IMR-90 (cell line): ENCODE measurements at regions not wholly inside any gene's neighbourhood (a gene's known extent, or its start where the extent isn't known, plus 50 kb on each side); places are given as distances from the start of the nearest gene placed in this dataset.

ENCODE experiments used
- ATAC-seq: fragments of 200-7000 bp; cut with Tn5 transposase; 2 replicates; pipeline ENCODE4 v1.9.1; 2020; ENCODE audit warnings: low read depth, mild to moderate bottlenecking, moderate library complexity
- BruUV-seq: library from RNA; stranded (reverse); fragments of 400-500 nt; replicated peaks from 2 replicates; lab custom pipeline; 2021; lab: Mats Ljungman, UMichigan
- CTCF ChIA-PET: fragments of 300-600 bp; formaldehyde crosslinking; extraction: SDS; loops from one replicate; lab custom pipeline; 2021; ENCODE audit warnings: antibody characterized with exemption; lab: Yijun Ruan, JAX
- POLR2A ChIA-PET: fragments of 300-600 bp; sonication (Branson Sonifier 250); formaldehyde crosslinking; loops from one replicate; lab custom pipeline; 2022; ENCODE audit warnings: antibody characterized with exemption; ENCODE audit not compliant: unreplicated experiment; lab: Charles Lee
- DNase-seq: peaks from one replicate; pipeline ENCODE4 v3.0.0; 2013
- H2AFZ ChIP-seq: replicated peaks from 2 replicates; pipeline ENCODE3; 2013; ENCODE audit warnings: low read length, mild to moderate bottlenecking; ENCODE audit not compliant: poor library complexity
- H2AK5ac ChIP-seq: 2 replicates; pipeline ENCODE4 v1.6.1; 2013; ENCODE audit warnings: low read depth, low read length, inconsistent platforms
- H2AK9ac ChIP-seq: replicated peaks from 2 replicates; pipeline ENCODE3; 2013; ENCODE audit warnings: mild to moderate bottlenecking, low read depth, low read length, moderate library complexity; ENCODE audit not compliant: poor library complexity
- H2BK120ac ChIP-seq: 2 replicates; pipeline ENCODE4 v1.6.1; 2013; ENCODE audit warnings: low read depth, low read length, inconsistent platforms
- H2BK15ac ChIP-seq: 3 replicates; pipeline ENCODE4 v1.6.1; 2013; ENCODE audit warnings: low read depth, low read length, inconsistent platforms
- H2BK20ac ChIP-seq: 2 replicates; pipeline ENCODE4 v1.6.1; 2013; ENCODE audit warnings: low read depth, mild to moderate bottlenecking, inconsistent platforms, low read length, moderate library complexity
- H2BK5ac ChIP-seq: 2 replicates; pipeline ENCODE4 v1.6.1; 2013; ENCODE audit warnings: mild to moderate bottlenecking, low read depth, low read length, inconsistent platforms; ENCODE audit not compliant: poor library complexity, severe bottlenecking
- H3K14ac ChIP-seq: replicated peaks from 2 replicates; pipeline ENCODE4 v1.6.1; 2013; ENCODE audit warnings: low read depth, low read length, inconsistent platforms
- H3K18ac ChIP-seq: 2 replicates; pipeline ENCODE4 v1.6.1; 2013; ENCODE audit warnings: low read depth, low read length, control low read depth
- H3K23ac ChIP-seq: 2 replicates; pipeline ENCODE4 v1.6.1; 2013; ENCODE audit warnings: low read depth, low read length, inconsistent platforms
- H3K27ac ChIP-seq: 2 replicates; pipeline ENCODE4 v1.5.1; 2013; ENCODE audit warnings: mild to moderate bottlenecking, control low read depth, low read length; ENCODE audit not compliant: insufficient read depth
- H3K27me3 ChIP-seq: 2 replicates; pipeline ENCODE4 v1.6.1; 2013; ENCODE audit warnings: low read length; ENCODE audit not compliant: control insufficient read depth, insufficient read depth
- H3K36me3 ChIP-seq: 2 replicates; pipeline ENCODE4 v1.6.1; 2013; ENCODE audit warnings: low read length, mixed read lengths; ENCODE audit not compliant: control insufficient read depth, insufficient read depth
- H3K4ac ChIP-seq: 2 replicates; pipeline ENCODE4 v1.6.1; 2013; ENCODE audit warnings: low read depth, low read length, inconsistent platforms
- H3K4me1 ChIP-seq: 2 replicates; pipeline ENCODE4 v1.6.1; 2013; ENCODE audit warnings: low read length, mixed read lengths; ENCODE audit not compliant: control insufficient read depth, insufficient read depth
- H3K4me2 ChIP-seq: 2 replicates; pipeline ENCODE4 v1.6.1; 2013; ENCODE audit warnings: low read depth, mild to moderate bottlenecking, control low read depth, low read length, moderate library complexity
- H3K4me3 ChIP-seq: 2 replicates; pipeline ENCODE4 v1.5.1; 2013; ENCODE audit warnings: low read depth, mild to moderate bottlenecking, control low read depth, low read length, moderate library complexity; ENCODE audit not compliant: insufficient read depth
- H3K56ac ChIP-seq: 2 replicates; pipeline ENCODE4 v1.6.1; 2013; ENCODE audit warnings: low read length, inconsistent platforms; ENCODE audit not compliant: insufficient read depth; ENCODE audit errors: extremely low read depth
- H3K79me1 ChIP-seq, 2 experiments: 2 replicates each; pipeline ENCODE4 v1.6.1; 2013; ENCODE audit warnings: low read length in 2 of 2, inconsistent platforms in 1 of 2, low read depth in 1 of 2
- H3K9ac ChIP-seq: 2 replicates; pipeline ENCODE4 v1.6.1; 2013; ENCODE audit warnings: low read depth, low read length, control low read depth
- H3K9me1 ChIP-seq: 2 replicates; pipeline ENCODE4 v1.6.1; 2013; ENCODE audit warnings: low read length, inconsistent platforms; ENCODE audit not compliant: insufficient read depth
- H3K9me3 ChIP-seq: 2 replicates; pipeline ENCODE4 v1.6.1; 2013; ENCODE audit warnings: low read length; ENCODE audit not compliant: control insufficient read depth, insufficient read depth
- H4K20me1 ChIP-seq: 2 replicates; pipeline ENCODE4 v1.6.1; 2013; ENCODE audit warnings: low read length, inconsistent platforms; ENCODE audit not compliant: insufficient read depth
- H4K5ac ChIP-seq: 2 replicates; pipeline ENCODE4 v1.6.1; 2013; ENCODE audit warnings: mild to moderate bottlenecking, low read depth, low read length, control low read depth
- H4K8ac ChIP-seq, 2 experiments: 2 replicates each; pipeline ENCODE4 v1.6.1; 2013; ENCODE audit warnings: low read depth in 2 of 2, low read length in 2 of 2, control low read depth in 1 of 2, inconsistent platforms in 1 of 2
- H4K91ac ChIP-seq: 2 replicates; pipeline ENCODE4 v1.6.1; 2013; ENCODE audit warnings: low read depth, low read length, inconsistent platforms; ENCODE audit not compliant: insufficient read depth
- BHLHE40 ChIP-seq: fragments of 150-350 bp; IDR thresholded peaks from 2 replicates; pipeline ENCODE4 v1.6.1; 2016; ENCODE audit warnings: mild to moderate bottlenecking, low read depth, low read length
- CEBPB ChIP-seq: IDR thresholded peaks from 2 replicates; pipeline ENCODE4 v1.6.1; 2012; ENCODE audit warnings: low read depth, low read length, improper control_type of control experiment
- CHD1 ChIP-seq: IDR thresholded peaks from 2 replicates; pipeline ENCODE4 v1.6.1; 2012; ENCODE audit warnings: low read depth, low read length, improper control_type of control experiment
- CTCF ChIP-seq: conservative IDR thresholded peaks from 2 replicates; pipeline ENCODE4 v1.5.1; 2012; ENCODE audit warnings: mild to moderate bottlenecking, low read depth, low read length, improper control_type of control experiment
- ELK1 ChIP-seq: fragments of 150-350 bp; IDR thresholded peaks from 2 replicates; pipeline ENCODE4 v1.6.1; 2016; ENCODE audit warnings: low read depth, mild to moderate bottlenecking, low read length, moderate library complexity, borderline replicate concordance
- FOS ChIP-seq: fragments of 150-350 bp; IDR thresholded peaks from 2 replicates; pipeline ENCODE4 v1.6.1; 2016; ENCODE audit warnings: low read depth, low read length
- MAFK ChIP-seq: IDR thresholded peaks from 2 replicates; pipeline ENCODE4 v1.6.1; 2012; ENCODE audit warnings: low read depth, low read length, improper control_type of control experiment
- MXI1 ChIP-seq: IDR thresholded peaks from 2 replicates; pipeline ENCODE4 v1.6.1; 2012; ENCODE audit warnings: low read depth, mild to moderate bottlenecking, low read length, moderate library complexity, borderline replicate concordance
- NFE2L2 ChIP-seq: fragments of 150-350 bp; IDR thresholded peaks from 2 replicates; pipeline ENCODE4 v1.6.1; 2016; ENCODE audit warnings: low read depth, mild to moderate bottlenecking, low read length
- POLR2A ChIP-seq: IDR thresholded peaks from 2 replicates; pipeline ENCODE4 v1.6.1; 2012; ENCODE audit warnings: mild to moderate bottlenecking, low read depth, low read length
- RAD21 ChIP-seq: IDR thresholded peaks from 2 replicates; pipeline ENCODE4 v1.6.1; 2012; ENCODE audit warnings: low read length, improper control_type of control experiment
- RCOR1 ChIP-seq: IDR thresholded peaks from 2 replicates; pipeline ENCODE4 v1.6.1; 2012; ENCODE audit warnings: mild to moderate bottlenecking, low read length, improper control_type of control experiment; ENCODE audit not compliant: insufficient replicate concordance
- RFX5 ChIP-seq: IDR thresholded peaks from 2 replicates; pipeline ENCODE4 v1.8.0; 2012; ENCODE audit warnings: low read depth, mild to moderate bottlenecking, low read length, moderate library complexity
- SMC3 ChIP-seq: fragments of 150-350 bp; IDR thresholded peaks from 2 replicates; pipeline ENCODE4 v1.6.1; 2016; ENCODE audit warnings: low read depth, mild to moderate bottlenecking, antibody characterized with exemption, low read length, moderate library complexity
- USF2 ChIP-seq: fragments of 150-350 bp; IDR thresholded peaks from 2 replicates; pipeline ENCODE4 v1.6.1; 2017; ENCODE audit warnings: mild to moderate bottlenecking, antibody characterized with exemption, low read length, low read depth
- WGBS, 2 experiments: methylation state at CpG; one replicate each; pipeline versions ENCODE4 v1.1.5 to v1.1.7; 2013; ENCODE audit warnings: missing lambda C conversion rate in 2 of 2; ENCODE audit not compliant: insufficient read length in 1 of 2; ENCODE audit errors: extremely low coverage in 2 of 2; 5-methylcytosine and 5-hydroxymethylcytosine counted together
- dilution Hi-C: fragments of 300-500 bp; cut with HindIII; formaldehyde crosslinking; loops from one replicate; pipeline ENCODE4 v1.14.3; 2018; ENCODE audit warnings: low sequenced_read_pairs; ENCODE audit not compliant: unreplicated experiment
- in situ Hi-C: fragments of 300-500 bp; cut with MboI; formaldehyde crosslinking; loops from 3 replicates; pipeline ENCODE4 v1.14.3; 2019; ENCODE audit warnings: low sequenced_read_pairs, inconsistent platforms, mixed read lengths
- intact Hi-C: fragments of 100-400 bp; cut with micrococcal nuclease; formaldehyde crosslinking; loops from 2 replicates; pipeline ENCODE4 v1.10.0; 2022

- Histone ChIP-seq H3K79me1 (no peaks in the 10 kb centered on the region), H4K8ac (no peak overlapping the region), H3K4me1 (peaks cover 4% of the 10 kb centered on the region), H3K9ac (no peak overlapping the region), H3K4ac (no peak overlapping the region), H3K9me3 (no peaks in the 10 kb centered on the region), H3K27ac (no peak overlapping the region), H3K14ac (no peak overlapping the region), H3K27me3 (no peaks in the 10 kb centered on the region; the same call in 1 of the 2 replicates), H2BK20ac (no peak overlapping the region), H3K23ac (no peak overlapping the region), H3K36me3 (no peaks in the 10 kb centered on the region), H3K4me3 (no peak overlapping the region), H4K20me1 (peaks cover 3% of the 10 kb centered on the region; the same call in 1 of the 2 replicates), H3K4me2 (no peak overlapping the region), H4K5ac (no peak overlapping the region), H2BK120ac (no peak overlapping the region), H2AFZ (no peak overlapping the region), H2AK5ac (no peak overlapping the region), H3K18ac (no peak overlapping the region), H3K9me1 (peaks cover 3% of the 10 kb centered on the region; the same call in 1 of the 2 replicates), H3K56ac (no peak overlapping the region), H4K91ac (no peak overlapping the region), H2AK9ac (no peak overlapping the region), H2BK15ac (no peak overlapping the region), H2BK5ac (no peak overlapping the region)
- no peak for DNase-seq
- ChIA-PET POLR2A (no interaction called here), CTCF (no interaction called here)
- WGBS, 2 experiments: 80% methylated on average over 1 of the region's 3 CpGs; no CpG with 5 or more reads in 1 of the 2 experiments
- no TSS peak for BruUV-seq
- dilution Hi-C loops (no loop called here), intact Hi-C loops (no loop called here), in situ Hi-C loops (no loop called here)
- TF ChIP-seq USF2 (no peak), CTCF (no peak), NFE2L2 (no peak), POLR2A (no peak), RAD21 (no peak), MXI1 (no peak), BHLHE40 (no peak), RCOR1 (no peak), FOS (no peak), SMC3 (no peak), RFX5 (no peak), MAFK (no peak), CHD1 (no peak), ELK1 (no peak), CEBPB (no peak)
- ATAC-seq: no peak
These were observed 55.4 kb upstream of the TMX4 start for GRCh38 chr20:8074931-8075330.
